ENCODE measurements at regions not wholly inside any gene's neighbourhood (a gene's known extent, or its start where the extent isn't known, plus 50 kb on each side); places are given as distances from the start of the nearest gene placed in this dataset.

DNA sequence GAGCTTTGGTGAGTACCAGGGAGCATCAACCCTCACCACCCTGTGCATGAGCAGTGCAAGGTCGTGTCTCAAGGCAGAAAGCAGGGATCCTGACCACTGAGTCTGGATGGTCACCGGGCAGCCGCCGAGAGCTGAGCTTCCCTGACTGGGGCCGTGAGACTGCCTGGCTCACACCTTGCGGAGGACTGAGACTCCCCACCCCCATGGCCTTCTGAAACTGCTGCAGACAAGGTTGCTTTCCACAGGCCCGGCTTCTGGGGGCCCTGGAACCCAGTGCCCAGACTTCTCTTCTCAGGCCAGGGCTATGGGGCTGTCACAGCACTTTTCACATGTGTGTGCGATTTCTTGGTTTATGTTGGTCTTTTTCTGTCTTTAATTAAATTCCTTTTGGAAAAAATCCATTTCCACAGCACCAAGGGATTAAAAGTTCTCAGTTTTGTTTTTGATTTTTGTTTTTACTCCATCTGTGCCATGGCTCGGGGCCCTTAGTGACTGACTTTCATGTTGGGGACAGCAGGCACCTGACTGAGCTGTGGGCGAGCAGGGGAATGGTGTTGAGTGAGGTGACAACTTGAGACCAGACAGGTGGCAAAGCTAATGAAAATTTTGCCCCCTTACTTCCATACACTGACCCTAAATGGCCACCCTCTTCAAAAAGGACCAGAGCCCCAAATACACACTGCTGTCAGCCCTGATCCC lies 297.9 kb downstream of the CYP26B1 start:
- no TSS peak for BruUV-seq (replicated peaks)
- H3K4me1 ChIP-seq (ENCODE audit: control insufficient read depth, insufficient read depth, low read length) = no peaks in the 10 kb centered on the region
- no peaks in the 10 kb centered on the region for H3K9me3 ChIP-seq (ENCODE audit: control insufficient read depth, insufficient read depth, low read depth, low read length)
- intact Hi-C loops (cut with micrococcal nuclease; ENCODE audit: unreplicated experiment) = no loop called here
- ChIA-PET POLR2A (no interaction called here), CTCF (no interaction called here)
- H3K27ac ChIP-seq (ENCODE audit: low read length) = no peak overlapping the region
- TF ChIP-seq TCF7L2 (IDR thresholded peaks at IDR 0.05; ENCODE audit: low read depth, low read length) (no peak), SIN3A (IDR thresholded peaks at IDR 0.05; ENCODE audit: borderline replicate concordance, insufficient read depth, low read depth, low read length) (no peak), POLR2AphosphoS5 (IDR thresholded peaks at IDR 0.05; ENCODE audit: low read depth, low read length) (no peak)
- TF ChIP-seq, protein P1, sequence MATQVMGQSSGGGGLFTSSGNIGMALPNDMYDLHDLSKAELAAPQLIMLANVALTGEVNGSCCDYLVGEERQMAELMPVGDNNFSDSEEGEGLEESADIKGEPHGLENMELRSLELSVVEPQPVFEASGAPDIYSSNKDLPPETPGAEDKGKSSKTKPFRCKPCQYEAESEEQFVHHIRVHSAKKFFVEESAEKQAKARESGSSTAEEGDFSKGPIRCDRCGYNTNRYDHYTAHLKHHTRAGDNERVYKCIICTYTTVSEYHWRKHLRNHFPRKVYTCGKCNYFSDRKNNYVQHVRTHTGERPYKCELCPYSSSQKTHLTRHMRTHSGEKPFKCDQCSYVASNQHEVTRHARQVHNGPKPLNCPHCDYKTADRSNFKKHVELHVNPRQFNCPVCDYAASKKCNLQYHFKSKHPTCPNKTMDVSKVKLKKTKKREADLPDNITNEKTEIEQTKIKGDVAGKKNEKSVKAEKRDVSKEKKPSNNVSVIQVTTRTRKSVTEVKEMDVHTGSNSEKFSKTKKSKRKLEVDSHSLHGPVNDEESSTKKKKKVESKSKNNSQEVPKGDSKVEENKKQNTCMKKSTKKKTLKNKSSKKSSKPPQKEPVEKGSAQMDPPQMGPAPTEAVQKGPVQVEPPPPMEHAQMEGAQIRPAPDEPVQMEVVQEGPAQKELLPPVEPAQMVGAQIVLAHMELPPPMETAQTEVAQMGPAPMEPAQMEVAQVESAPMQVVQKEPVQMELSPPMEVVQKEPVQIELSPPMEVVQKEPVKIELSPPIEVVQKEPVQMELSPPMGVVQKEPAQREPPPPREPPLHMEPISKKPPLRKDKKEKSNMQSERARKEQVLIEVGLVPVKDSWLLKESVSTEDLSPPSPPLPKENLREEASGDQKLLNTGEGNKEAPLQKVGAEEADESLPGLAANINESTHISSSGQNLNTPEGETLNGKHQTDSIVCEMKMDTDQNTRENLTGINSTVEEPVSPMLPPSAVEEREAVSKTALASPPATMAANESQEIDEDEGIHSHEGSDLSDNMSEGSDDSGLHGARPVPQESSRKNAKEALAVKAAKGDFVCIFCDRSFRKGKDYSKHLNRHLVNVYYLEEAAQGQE (IDR thresholded peaks at IDR 0.05; ENCODE audit: insufficient read depth in 1 of 2, low read depth in 2 of 2, low read length in 1 of 2) = no peak
- TF ChIP-seq, protein P2, sequence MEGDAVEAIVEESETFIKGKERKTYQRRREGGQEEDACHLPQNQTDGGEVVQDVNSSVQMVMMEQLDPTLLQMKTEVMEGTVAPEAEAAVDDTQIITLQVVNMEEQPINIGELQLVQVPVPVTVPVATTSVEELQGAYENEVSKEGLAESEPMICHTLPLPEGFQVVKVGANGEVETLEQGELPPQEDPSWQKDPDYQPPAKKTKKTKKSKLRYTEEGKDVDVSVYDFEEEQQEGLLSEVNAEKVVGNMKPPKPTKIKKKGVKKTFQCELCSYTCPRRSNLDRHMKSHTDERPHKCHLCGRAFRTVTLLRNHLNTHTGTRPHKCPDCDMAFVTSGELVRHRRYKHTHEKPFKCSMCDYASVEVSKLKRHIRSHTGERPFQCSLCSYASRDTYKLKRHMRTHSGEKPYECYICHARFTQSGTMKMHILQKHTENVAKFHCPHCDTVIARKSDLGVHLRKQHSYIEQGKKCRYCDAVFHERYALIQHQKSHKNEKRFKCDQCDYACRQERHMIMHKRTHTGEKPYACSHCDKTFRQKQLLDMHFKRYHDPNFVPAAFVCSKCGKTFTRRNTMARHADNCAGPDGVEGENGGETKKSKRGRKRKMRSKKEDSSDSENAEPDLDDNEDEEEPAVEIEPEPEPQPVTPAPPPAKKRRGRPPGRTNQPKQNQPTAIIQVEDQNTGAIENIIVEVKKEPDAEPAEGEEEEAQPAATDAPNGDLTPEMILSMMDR (IDR thresholded peaks at IDR 0.05) = no peak
- ATAC-seq (no peak), DNase-seq (ENCODE audit: low read depth, low spot score) (no peak)
- in situ Hi-C loops (cut with HindIII; ENCODE audit: low pct_unique_long_range_greater_than_20kb, low sequenced_read_pairs) = no loop called here
- H3K27me3 ChIP-seq (ENCODE audit: control insufficient read depth, insufficient read depth, low read length) = no peaks in the 10 kb centered on the region
- no peak overlapping the region for H3K4me3 ChIP-seq (ENCODE audit: low read depth in 2 of 2, low read length in 2 of 2)
- H3K36me3 ChIP-seq (ENCODE audit: control insufficient read depth, insufficient read depth, low read length) = no peaks in the 10 kb centered on the region

DNA sequence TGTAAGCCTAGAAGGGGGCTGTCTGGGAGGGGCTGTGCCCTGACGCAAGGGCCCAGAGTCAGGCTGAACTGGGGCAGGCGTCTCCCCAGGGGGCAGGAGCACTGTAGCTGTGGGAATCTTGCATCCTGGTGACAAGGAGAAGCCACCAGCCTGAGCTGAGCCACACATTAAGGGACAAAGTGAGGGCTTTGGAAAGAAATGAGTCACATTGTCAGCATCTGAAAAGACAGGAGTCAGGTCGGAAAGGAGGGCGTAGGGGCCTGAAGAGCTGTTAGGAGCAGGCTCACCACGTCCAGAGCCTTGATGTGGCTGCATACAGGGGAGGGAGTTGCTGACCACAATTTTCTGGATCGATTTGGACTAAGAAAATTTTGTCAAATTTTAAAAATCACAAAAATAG lies 298.6 kb downstream of the CYP26B1 start:
- ChIA-PET CTCF (no interaction called here), POLR2A (no interaction called here)

More for the DNA sequence above, 298.6 kb downstream of the CYP26B1 start:
- no peaks in the 10 kb centered on the region for H3K4me1 ChIP-seq (ENCODE audit: control insufficient read depth, insufficient read depth, low read length)
- no peak overlapping the region for H3K27ac ChIP-seq (ENCODE audit: low read length)
- ATAC-seq = no peak
- BruUV-seq (replicated peaks) = no TSS peak
- TF ChIP-seq, protein P1 (IDR thresholded peaks at IDR 0.05; ENCODE audit: insufficient read depth in 1 of 2, low read depth in 2 of 2, low read length in 1 of 2) = no peak
- TF ChIP-seq POLR2AphosphoS5 (IDR thresholded peaks at IDR 0.05; ENCODE audit: low read depth, low read length) = no peak
- no peak for TF ChIP-seq TCF7L2 (IDR thresholded peaks at IDR 0.05; ENCODE audit: low read depth, low read length)
- no peak for TF ChIP-seq SIN3A (IDR thresholded peaks at IDR 0.05; ENCODE audit: borderline replicate concordance, insufficient read depth, low read depth, low read length)
- TF ChIP-seq, protein P2 (IDR thresholded peaks at IDR 0.05) = no peak
- no peaks in the 10 kb centered on the region for H3K9me3 ChIP-seq (ENCODE audit: control insufficient read depth, insufficient read depth, low read depth, low read length)
- intact Hi-C loops (cut with micrococcal nuclease; ENCODE audit: unreplicated experiment) (no loop called here), in situ Hi-C loops (cut with HindIII; ENCODE audit: low pct_unique_long_range_greater_than_20kb, low sequenced_read_pairs) (no loop called here)
- no peaks in the 10 kb centered on the region for H3K27me3 ChIP-seq (ENCODE audit: control insufficient read depth, insufficient read depth, low read length)
- DNase-seq (ENCODE audit: low read depth, low spot score) = no peak
- H3K36me3 ChIP-seq (ENCODE audit: control insufficient read depth, insufficient read depth, low read length) = no peaks in the 10 kb centered on the region
- H3K4me3 ChIP-seq (ENCODE audit: low read depth in 2 of 2, low read length in 2 of 2) = no peak overlapping the region
